K562 (cell line): ENCODE measurements at regions not wholly inside any gene's neighbourhood (a gene's known extent, or its start where the extent isn't known, plus 50 kb on each side); places are given as distances from the start of the nearest gene placed in this dataset.
"Not testable (repeated sequence)": the region's sequence is repeated elsewhere in the genome, so short reads cannot be mapped to it uniquely, and the experiment has no call there.

Source experiments
- ATAC-seq: fragments of 200-7000 bp; cut with Tn5 transposase; 3 replicates; pipeline ENCODE4 v1.9.1; 2020; ENCODE audit warnings: moderate library complexity
- BruUV-seq: library from RNA; stranded (reverse); fragments of 400-500 nt; replicated peaks from 2 replicates; lab custom pipeline; 2021; lab: Mats Ljungman, UMichigan
- CTCF ChIA-PET: fragments of 300-600 bp; formaldehyde crosslinking; extraction: SDS; loops from one replicate; lab custom pipeline; 2021; ENCODE audit warnings: low intra/inter-chr PET ratio; lab: Yijun Ruan, JAX
- POLR2A ChIA-PET: fragments of 300-600, 350-650 bp; sonication (Branson Sonifier 250); formaldehyde crosslinking; extraction: SDS; loops from one replicate; lab custom pipeline; 2021; ENCODE audit warnings: antibody characterized with exemption, inconsistent platforms; lab: Yijun Ruan, JAX
- DNase-seq, 4 experiments: peaks; one replicate each; pipeline versions ENCODE4 v3.0.0 to v3.0.0-alpha.2; 2011 to 2018; ENCODE audit warnings: low spot score in 3 of 4, mixed read lengths in 3 of 4; ENCODE audit errors: extremely low read depth in 1 of 4
- FAIRE-seq: peaks from 2 replicates; lab custom pipeline; 2011; peaks lifted over from hg19 to GRCh38; lab: Jason Lieb, UNC
- H2AFZ ChIP-seq: 2 replicates; pipeline ENCODE4 v1.6.0; 2011; ENCODE audit warnings: low read depth, low read length, control low read depth, inconsistent platforms
- H3K27ac ChIP-seq: fragments of 200-600 bp; 3 replicates; pipeline ENCODE4 v1.8.0; 2011; ENCODE audit warnings: low read depth, mild to moderate bottlenecking, control low read depth, inconsistent platforms, low read length, moderate library complexity, mixed read lengths; ENCODE audit errors: extremely low read depth
- H3K27me3 ChIP-seq, 2 experiments: fragments of 300-600 bp in 1 of 2; 2 replicates in 1 of 2; 3 replicates in 1 of 2; pipeline versions ENCODE4 v1.6.0 to v1.8.0; 2011; ENCODE audit warnings: inconsistent platforms in 2 of 2, low read length in 2 of 2, mild to moderate bottlenecking in 1 of 2, mixed read lengths in 1 of 2, moderate library complexity in 1 of 2; ENCODE audit not compliant: control insufficient read depth in 2 of 2, insufficient read depth in 2 of 2
- H3K36me3 ChIP-seq: fragments of 300-600 bp; 3 replicates; pipeline ENCODE4 v1.8.0; 2011; ENCODE audit warnings: mild to moderate bottlenecking, low read length, inconsistent platforms; ENCODE audit not compliant: control insufficient read depth, insufficient read depth
- H3K4me1 ChIP-seq, 2 experiments: fragments of 200-600 bp in 1 of 2; replicated peaks in 1 of 2; 2 replicates in 1 of 2; 3 replicates in 1 of 2; pipeline versions ENCODE4 v1.5.1 to v1.8.0; 2011; ENCODE audit warnings: inconsistent platforms in 2 of 2, low read length in 2 of 2, mild to moderate bottlenecking in 1 of 2, mixed read lengths in 1 of 2, moderate library complexity in 1 of 2; ENCODE audit not compliant: control insufficient read depth in 2 of 2, insufficient read depth in 2 of 2
- H3K4me2 ChIP-seq: 2 replicates; pipeline ENCODE4 v1.6.1; 2011; ENCODE audit warnings: low read length, control low read depth, inconsistent platforms, mixed read lengths; ENCODE audit not compliant: insufficient read depth
- H3K4me3 ChIP-seq: fragments of 200-600 bp; sonication (generic), shearing (Covaris generic); 2 replicates; pipeline ENCODE4 v1.5.1; 2016; ENCODE audit warnings: control low read depth, inconsistent platforms
- H3K79me2 ChIP-seq: fragments of 200-600 bp; 3 replicates; pipeline ENCODE4 v1.8.0; 2011; ENCODE audit warnings: low read length, inconsistent platforms; ENCODE audit not compliant: control insufficient read depth, insufficient read depth
- H3K9ac ChIP-seq, 2 experiments: 2 replicates each; pipeline versions ENCODE4 v1.6.0 to v1.6.1; 2011; ENCODE audit warnings: low read depth in 2 of 2, low read length in 2 of 2, control low read depth in 1 of 2, inconsistent platforms in 1 of 2, mild to moderate bottlenecking in 1 of 2, mixed read lengths in 1 of 2; ENCODE audit not compliant: insufficient read depth in 1 of 2
- H3K9me1 ChIP-seq: one replicate; pipeline ENCODE4 v1.6.0; 2011; ENCODE audit warnings: inconsistent platforms, mild to moderate bottlenecking, low read length, moderate library complexity; ENCODE audit not compliant: control insufficient read depth, insufficient read depth
- H3K9me3 ChIP-seq: replicated peaks from 2 replicates; pipeline ENCODE4 v1.5.1; 2011; ENCODE audit warnings: low read depth, low read length, inconsistent platforms; ENCODE audit not compliant: control insufficient read depth, insufficient read depth
- H4K20me1 ChIP-seq: replicated peaks from 2 replicates; pipeline ENCODE4 v1.6.1; 2011; ENCODE audit warnings: low read length, inconsistent platforms, mixed read lengths; ENCODE audit not compliant: control insufficient read depth, insufficient read depth
- CBX3 ChIP-seq, 2 experiments: IDR thresholded peaks; 1 replicate in 1 of 2; 2 replicates in 1 of 2; pipeline ENCODE4 v1.6.1; 2012; ENCODE audit warnings: inconsistent platforms in 2 of 2, low read length in 2 of 2, borderline replicate concordance in 1 of 2, control low read depth in 1 of 2
- HDAC8 ChIP-seq: fragments of 450-650 bp; IDR thresholded peaks from 2 replicates; pipeline ENCODE4 v1.6.1; 2016; ENCODE audit warnings: mild to moderate bottlenecking, missing genetic modification characterization, moderate library complexity, missing compliant biosample characterization
- KDM2B ChIP-seq: fragments of 250-450 bp; sonication (Bioruptor Pico); IDR thresholded peaks from 2 replicates; pipeline ENCODE4 v1.8.0; 2021; ENCODE audit warnings: mild to moderate bottlenecking, moderate library complexity
- POLR2AphosphoS5 ChIP-seq: IDR thresholded peaks from 2 replicates; pipeline ENCODE4 v1.6.1; 2011; ENCODE audit warnings: mild to moderate bottlenecking, low read depth, low read length, moderate library complexity; ENCODE audit not compliant: control insufficient read depth, insufficient read depth
- SNIP1 ChIP-seq: fragments of 450-650 bp; IDR thresholded peaks from 2 replicates; pipeline ENCODE4 v1.7.1; 2017; ENCODE audit warnings: low read depth, mild to moderate bottlenecking
- WGBS: fragments of 100-300 bp; shearing (Covaris generic); methylation state at CpG from one replicate; pipeline ENCODE4 v1.1.6; 2016; ENCODE audit warnings: low coverage, mixed read lengths; ENCODE audit not compliant: insufficient coverage; ENCODE audit errors: missing lambda C conversion rate; 5-methylcytosine and 5-hydroxymethylcytosine counted together
- in situ Hi-C: fragments of 300-500 bp; cut with MboI; formaldehyde crosslinking; loops from 4 replicates; pipeline ENCODE4 v1.15.0; 2018; ENCODE audit warnings: inconsistent platforms, mixed read lengths
- intact Hi-C: fragments of 100-400 bp; cut with micrococcal nuclease; formaldehyde crosslinking; loops from 2 replicates; pipeline ENCODE4 v1.14.2; 2022

GRCh38 chr14:21902561-21903181 lies 229.1 kb upstream of the OR4E1 start (continued):
- TF ChIP-seq CBX3 (IDR thresholded peaks at IDR 0.05; ENCODE audit: borderline replicate concordance in 1 of 2, low read length in 2 of 2) (no peak), HDAC8 (tag) (no peak), SNIP1 (no peak), POLR2AphosphoS5 (no peak), KDM2B (CRISPR knock-in tag) (no peak)
- TF ChIP-seq, all 486 proteins: peak for 0

GRCh38 chr14:21894898-21895194 lies 221.2 kb upstream of the OR4E1 start:
- 1% methylated on average over 6 of the region's 6 CpGs for WGBS
- H3K36me3 ChIP-seq, H3K4me3 ChIP-seq, H3K9me3 ChIP-seq, H3K4me2 ChIP-seq, in situ Hi-C loops, ATAC-seq, H3K4me1 ChIP-seq, FAIRE-seq, H3K79me2 ChIP-seq, H3K27me3 ChIP-seq, POLR2A ChIA-PET, H2AFZ ChIP-seq, DNase-seq, BruUV-seq, H3K9me1 ChIP-seq, H3K9ac ChIP-seq, intact Hi-C loops, H3K27ac ChIP-seq, H4K20me1 ChIP-seq: not testable (repeated sequence)
- CTCF ChIA-PET: interaction anchor here (0.7 kb wide), 1 partner anchor 43 kb away, joined by 3 read pairs; no protein-coding TSS in a partner anchor
